Glutamatergic neuron (in vitro differentiated cells): ENCODE measurements at regions not wholly inside any gene's neighbourhood (a gene's known extent, or its start where the extent isn't known, plus 50 kb on each side); places are given as distances from the start of the nearest gene placed in this dataset.

Source experiments
- DNase-seq: peaks from one replicate; pipeline ENCODE4 v3.0.0; 2022
- H3K27ac Mint-ChIP-seq: one replicate; pipeline ENCODE4 v1.8.0; 2020; ENCODE audit warnings: mild to moderate bottlenecking, mixed read lengths, inconsistent platforms; ENCODE audit not compliant: unreplicated experiment
- H3K27me3 Mint-ChIP-seq: one replicate; pipeline ENCODE4 v1.8.0; 2020; ENCODE audit warnings: mild to moderate bottlenecking, moderate library complexity, mixed read lengths, inconsistent platforms; ENCODE audit not compliant: unreplicated experiment
- H3K36me3 Mint-ChIP-seq: one replicate; pipeline ENCODE4 v1.8.0; 2020; ENCODE audit warnings: mild to moderate bottlenecking, mixed read lengths, inconsistent platforms; ENCODE audit not compliant: unreplicated experiment
- H3K4me1 Mint-ChIP-seq: one replicate; pipeline ENCODE4 v1.8.0; 2020; ENCODE audit warnings: mild to moderate bottlenecking, low read depth, mixed read lengths, inconsistent platforms; ENCODE audit not compliant: unreplicated experiment
- H3K4me3 Mint-ChIP-seq: one replicate; pipeline ENCODE4 v1.8.0; 2020; ENCODE audit warnings: mild to moderate bottlenecking, mixed read lengths, inconsistent platforms; ENCODE audit not compliant: unreplicated experiment
- H3K9me3 Mint-ChIP-seq: one replicate; pipeline ENCODE4 v1.8.0; 2020; ENCODE audit warnings: mild to moderate bottlenecking, moderate library complexity, mixed read lengths, inconsistent platforms; ENCODE audit not compliant: unreplicated experiment
- TF ChIP-seq, protein P1 (sequence below): fragments of 200-600 bp; sonication (generic); IDR thresholded peaks from one replicate; pipeline ENCODE4 v1.5.0; 2021; ENCODE audit not compliant: partially characterized antibody, unreplicated experiment

GRCh38 chr3:162525066-162525742, 1028.6 kb downstream of the OTOL1 start:
- no peak for DNase-seq
- Mint-ChIP-seq H3K27ac (no peak overlapping the region), H3K27me3 (no peaks in the 10 kb centered on the region), H3K36me3 (no peaks in the 10 kb centered on the region), H3K4me1 (no peaks in the 10 kb centered on the region), H3K4me3 (no peak overlapping the region), H3K9me3 (no peaks in the 10 kb centered on the region)
- TF ChIP-seq, protein P1, sequence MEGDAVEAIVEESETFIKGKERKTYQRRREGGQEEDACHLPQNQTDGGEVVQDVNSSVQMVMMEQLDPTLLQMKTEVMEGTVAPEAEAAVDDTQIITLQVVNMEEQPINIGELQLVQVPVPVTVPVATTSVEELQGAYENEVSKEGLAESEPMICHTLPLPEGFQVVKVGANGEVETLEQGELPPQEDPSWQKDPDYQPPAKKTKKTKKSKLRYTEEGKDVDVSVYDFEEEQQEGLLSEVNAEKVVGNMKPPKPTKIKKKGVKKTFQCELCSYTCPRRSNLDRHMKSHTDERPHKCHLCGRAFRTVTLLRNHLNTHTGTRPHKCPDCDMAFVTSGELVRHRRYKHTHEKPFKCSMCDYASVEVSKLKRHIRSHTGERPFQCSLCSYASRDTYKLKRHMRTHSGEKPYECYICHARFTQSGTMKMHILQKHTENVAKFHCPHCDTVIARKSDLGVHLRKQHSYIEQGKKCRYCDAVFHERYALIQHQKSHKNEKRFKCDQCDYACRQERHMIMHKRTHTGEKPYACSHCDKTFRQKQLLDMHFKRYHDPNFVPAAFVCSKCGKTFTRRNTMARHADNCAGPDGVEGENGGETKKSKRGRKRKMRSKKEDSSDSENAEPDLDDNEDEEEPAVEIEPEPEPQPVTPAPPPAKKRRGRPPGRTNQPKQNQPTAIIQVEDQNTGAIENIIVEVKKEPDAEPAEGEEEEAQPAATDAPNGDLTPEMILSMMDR: no peak

DNA sequence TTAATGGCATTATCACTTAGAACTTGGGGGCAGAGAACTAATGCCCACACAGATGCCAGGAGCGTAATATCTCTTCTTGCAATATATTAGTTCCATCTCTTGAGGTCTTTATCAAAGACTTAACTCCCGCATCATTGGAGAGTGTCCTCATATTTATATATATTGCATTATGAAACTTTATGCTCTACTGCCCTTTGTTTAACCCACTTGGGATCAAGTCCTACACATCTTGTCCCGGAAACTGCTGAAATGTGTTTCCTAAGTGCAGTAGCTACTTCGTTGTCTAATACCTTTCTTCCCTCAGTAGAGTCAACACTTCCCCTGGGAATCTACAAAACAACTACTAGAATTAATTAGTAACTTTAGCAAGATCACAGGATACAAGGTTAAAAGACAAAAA, 1029.2 kb downstream of the OTOL1 start:
- DNase-seq: no peak
- H3K36me3 Mint-ChIP-seq: no peaks in the 10 kb centered on the region
- TF ChIP-seq, protein P1: no peak
- H3K27me3 Mint-ChIP-seq: no peaks in the 10 kb centered on the region
- no peaks in the 10 kb centered on the region for H3K4me1 Mint-ChIP-seq
- H3K9me3 Mint-ChIP-seq: no peaks in the 10 kb centered on the region
- no peak overlapping the region for H3K27ac Mint-ChIP-seq
- no peak overlapping the region for H3K4me3 Mint-ChIP-seq

DNA sequence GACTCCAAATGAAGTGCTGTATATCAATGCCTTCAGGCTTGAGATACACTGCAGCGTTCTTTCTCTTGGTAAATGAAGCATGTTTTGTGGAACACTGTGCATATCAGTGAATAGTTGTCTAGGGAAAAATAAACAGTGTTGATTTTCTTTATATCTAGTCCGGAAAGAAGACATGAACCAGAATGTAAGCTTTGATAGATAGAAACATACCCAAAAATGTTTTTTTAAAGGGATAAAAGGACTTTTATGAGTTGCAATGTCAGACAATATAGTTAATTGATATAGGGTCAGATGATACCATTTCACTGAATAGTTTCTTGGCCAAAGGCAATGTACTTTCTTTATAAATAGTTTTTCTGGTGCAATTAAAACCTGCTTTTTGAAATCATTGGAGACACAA, 1037.8 kb downstream of the OTOL1 start:
- Mint-ChIP-seq H3K4me1 (peaks cover 3% of the 10 kb centered on the region), H3K4me3 (no peak overlapping the region), H3K9me3 (no peaks in the 10 kb centered on the region), H3K36me3 (no peaks in the 10 kb centered on the region), H3K27me3 (no peaks in the 10 kb centered on the region), H3K27ac (no peak overlapping the region)
- no peak for DNase-seq
- TF ChIP-seq, protein P1: no peak

DNA sequence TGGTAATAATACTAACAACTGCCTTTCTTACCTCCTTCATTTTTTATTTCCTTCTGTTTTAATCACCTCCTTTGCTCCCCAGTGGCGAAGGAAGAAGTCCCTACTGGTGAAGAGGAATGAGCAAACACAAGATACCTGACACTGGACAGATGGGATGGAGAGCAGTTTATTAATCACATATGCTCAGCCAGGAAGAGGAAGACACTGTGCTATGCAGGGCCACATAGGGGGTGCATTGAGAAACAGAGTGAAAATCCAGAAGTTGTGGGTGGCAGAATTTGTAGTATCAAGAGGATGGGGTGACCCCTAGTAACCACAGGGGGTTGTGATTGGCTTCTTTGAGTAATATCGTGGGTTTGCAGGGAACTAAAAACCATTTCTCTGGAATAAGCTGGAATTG, 1041.9 kb downstream of the OTOL1 start:
- Mint-ChIP-seq H3K27me3 (no peaks in the 10 kb centered on the region), H3K4me1 (peaks cover 3% of the 10 kb centered on the region), H3K27ac (no peak overlapping the region), H3K4me3 (no peak overlapping the region), H3K36me3 (no peaks in the 10 kb centered on the region), H3K9me3 (no peaks in the 10 kb centered on the region)
- DNase-seq: no peak
- TF ChIP-seq, protein P1: no peak

- H3K27me3 Mint-ChIP-seq: no peaks in the 10 kb centered on the region
- DNase-seq: no peak
- H3K4me3 Mint-ChIP-seq: no peak overlapping the region
- H3K9me3 Mint-ChIP-seq: no peaks in the 10 kb centered on the region
- peaks cover 3% of the 10 kb centered on the region for H3K4me1 Mint-ChIP-seq
- TF ChIP-seq, protein P1: no peak
- H3K36me3 Mint-ChIP-seq: no peaks in the 10 kb centered on the region
- no peak overlapping the region for H3K27ac Mint-ChIP-seq
Measured at GRCh38 chr3:162538906-162539305, 1042.3 kb downstream of the OTOL1 start.
